NCI-H2196 treated with DMSO at 0.1 percent for 48 hours (cell line): ENCODE measurements at regions not wholly inside any gene's neighbourhood (a gene's known extent, or its start where the extent isn't known, plus 50 kb on each side); places are given as distances from the start of the nearest gene placed in this dataset.
A peak's percentile ranks its signal among the peaks of the same experiment; 100 is the strongest.
"Not testable (repeated sequence)": the region's sequence is repeated elsewhere in the genome, so short reads cannot be mapped to it uniquely, and the experiment has no call there.

Experiments used
- DNase-seq: peaks from one replicate; lab custom pipeline; 2025; ENCODE audit not compliant: unreplicated experiment; lab: John Stamatoyannopoulos, UW

- DNase-seq: no peak
Observed at GRCh38 chr6:109875973-109876372, 102.1 kb upstream of the GPR6 start.

GRCh38 chr6:109877028-109878004 is 100.8 kb upstream of the GPR6 start:
- no peak for DNase-seq

DNA sequence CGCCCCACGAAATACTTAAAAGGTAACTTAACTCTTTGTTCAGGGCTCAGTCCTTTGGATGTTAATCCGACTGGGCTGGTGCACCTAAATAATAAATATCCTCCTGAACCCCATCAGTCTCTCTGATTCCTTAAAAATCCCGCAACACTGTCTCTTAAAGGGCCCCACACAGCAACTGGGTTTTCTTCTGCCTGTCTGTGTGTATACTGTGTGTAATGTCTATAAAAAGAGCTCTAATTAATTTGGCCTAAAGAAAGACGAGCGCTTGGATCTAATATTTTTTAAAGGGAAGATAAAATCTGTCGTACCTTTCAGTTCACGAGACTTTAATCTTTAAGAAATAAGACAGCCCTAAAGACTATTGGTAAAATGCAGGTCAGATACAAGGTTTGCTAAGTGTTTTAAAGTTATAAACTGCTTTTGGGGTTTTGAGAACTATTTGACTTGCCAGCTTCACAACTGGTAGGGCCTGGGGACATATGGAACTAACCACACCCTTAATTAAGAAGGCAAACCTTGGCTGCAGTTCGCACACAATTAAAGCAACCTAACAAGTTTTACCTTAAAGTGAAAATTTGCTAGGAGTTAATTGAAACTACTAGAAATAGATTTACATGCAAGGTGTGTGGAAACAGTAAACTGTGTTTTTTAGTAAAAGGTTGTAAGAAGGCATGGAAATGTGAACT is 100.0 kb upstream of the GPR6 start:
- not testable (repeated sequence) for DNase-seq

- DNase-seq: not testable (repeated sequence)
Observed at GRCh38 chr6:109879081-109879480, 99.0 kb upstream of the GPR6 start.

GRCh38 chr6:109879521-109879920 is 98.6 kb upstream of the GPR6 start:
- no peak for DNase-seq

- not testable (repeated sequence) for DNase-seq
Observed at GRCh38 chr6:109881069-109881468, 97.0 kb upstream of the GPR6 start.

GRCh38 chr6:109881953-109882490 is 96.1 kb upstream of the GPR6 start:
- not testable (repeated sequence) for DNase-seq

GRCh38 chr6:109891924-109892323 is 86.2 kb upstream of the GPR6 start:
- DNase-seq: no peak

DNA sequence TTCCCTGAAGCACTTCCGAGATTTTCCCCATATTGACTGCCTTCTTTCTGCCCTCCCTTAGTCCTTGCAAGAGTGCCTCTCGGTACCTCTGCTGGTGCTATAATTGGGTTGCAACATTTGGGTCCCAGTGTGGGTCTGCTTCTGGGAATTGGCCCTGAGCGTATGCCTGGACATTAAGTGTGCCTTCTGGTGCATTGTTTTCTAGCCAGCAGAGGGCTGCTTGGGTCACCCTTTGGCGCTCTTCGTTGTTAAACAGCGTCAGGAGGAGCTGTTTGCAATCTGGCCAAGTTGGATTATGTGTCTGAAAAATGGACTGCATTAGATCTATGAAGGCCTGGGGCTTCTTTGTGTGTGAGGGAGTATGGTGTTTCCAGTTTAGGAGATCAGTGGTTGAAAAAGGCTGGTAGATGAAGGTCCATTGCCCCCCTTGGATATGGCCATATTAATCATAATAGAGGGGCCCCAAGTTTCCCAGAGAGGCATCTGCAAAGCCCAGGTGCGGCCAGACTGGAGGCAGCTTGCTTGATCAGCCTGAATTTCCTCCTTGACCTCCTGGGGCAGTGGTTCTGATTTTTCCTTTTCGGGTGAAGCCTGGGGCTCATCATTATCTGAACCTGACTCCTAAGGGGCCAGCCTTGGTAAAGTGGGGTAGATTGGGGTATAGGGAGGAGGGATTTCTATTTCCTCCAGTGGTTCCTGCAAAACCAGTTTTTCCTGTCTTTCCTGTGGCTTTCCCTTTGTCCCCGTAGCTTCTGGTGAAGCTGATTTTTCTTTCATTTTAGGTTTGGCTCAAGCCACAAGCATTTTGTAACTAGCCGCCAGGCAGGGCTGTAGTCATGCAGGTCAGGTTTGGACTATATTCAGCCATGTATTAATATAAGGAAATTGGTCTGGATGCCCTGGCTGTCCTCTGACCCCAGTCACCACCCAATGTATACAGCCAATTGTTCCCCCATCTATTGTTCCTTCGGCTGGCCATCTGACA is 85.4 kb upstream of the GPR6 start:
- DNase-seq: peak; percentile 72

DNA sequence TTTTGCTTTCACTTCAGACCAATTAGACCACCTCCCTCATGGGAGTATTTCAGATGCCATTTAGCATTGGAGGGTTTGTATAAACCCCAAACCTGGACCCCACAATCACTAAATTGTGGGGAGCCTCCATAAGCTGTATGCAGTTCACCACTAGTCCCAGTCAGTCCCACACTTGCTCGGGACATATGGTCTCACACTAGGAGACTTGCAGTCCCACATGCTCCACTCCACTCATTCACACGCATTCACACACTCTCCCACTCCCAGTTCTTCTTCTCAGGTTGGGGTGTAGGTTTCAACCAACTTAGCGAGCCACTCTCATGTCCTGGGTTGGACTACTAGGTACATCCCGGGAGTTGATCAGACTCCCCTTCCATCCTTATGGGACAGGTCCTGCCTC is 84.5 kb upstream of the GPR6 start:
- no peak for DNase-seq

DNA sequence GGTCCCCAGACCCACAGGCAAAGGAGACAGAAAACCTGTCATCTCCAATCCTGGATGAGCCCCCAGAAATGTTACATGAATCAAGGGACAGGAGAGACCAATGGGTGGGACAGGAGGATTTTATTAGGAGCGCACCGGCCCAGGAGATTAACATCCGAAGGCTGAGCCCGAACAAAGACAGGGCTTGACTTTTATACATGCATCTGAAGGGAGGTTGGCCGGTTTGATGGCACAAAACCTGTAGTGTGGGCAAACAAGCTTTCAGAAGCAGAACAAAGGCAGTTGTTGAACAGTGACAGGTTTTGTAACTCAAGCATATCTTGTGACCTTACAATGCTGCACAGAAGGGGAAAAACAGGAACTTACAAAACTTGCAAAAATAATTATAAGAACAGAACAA is 83.9 kb upstream of the GPR6 start:
- DNase-seq: no peak

- DNase-seq: no peak
Observed at GRCh38 chr6:109896341-109896740, 81.8 kb upstream of the GPR6 start.

GRCh38 chr6:109897025-109897424 is 81.1 kb upstream of the GPR6 start:
- DNase-seq: no peak

GRCh38 chr6:109897561-109898080 is 80.5 kb upstream of the GPR6 start:
- no peak for DNase-seq

DNA sequence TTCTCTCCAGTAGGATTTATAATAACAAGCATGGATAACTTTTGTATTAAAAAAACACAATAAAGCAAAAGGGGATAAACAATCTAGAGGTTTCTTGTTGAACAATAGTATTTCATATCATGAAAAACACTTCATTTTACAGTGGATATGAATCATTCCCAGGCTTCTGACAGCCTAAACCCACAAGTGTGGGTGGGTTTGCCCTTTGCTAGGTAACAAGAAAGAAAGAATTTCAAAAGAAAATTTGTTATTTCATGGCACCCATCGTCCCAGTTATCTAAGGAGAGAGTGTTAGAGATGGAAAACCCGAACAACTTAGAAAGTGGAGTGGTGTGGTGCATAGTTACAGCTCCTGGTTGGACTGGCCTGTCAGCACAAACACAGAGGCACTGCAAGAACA is 76.1 kb upstream of the GPR6 start:
- DNase-seq: no peak

DNA sequence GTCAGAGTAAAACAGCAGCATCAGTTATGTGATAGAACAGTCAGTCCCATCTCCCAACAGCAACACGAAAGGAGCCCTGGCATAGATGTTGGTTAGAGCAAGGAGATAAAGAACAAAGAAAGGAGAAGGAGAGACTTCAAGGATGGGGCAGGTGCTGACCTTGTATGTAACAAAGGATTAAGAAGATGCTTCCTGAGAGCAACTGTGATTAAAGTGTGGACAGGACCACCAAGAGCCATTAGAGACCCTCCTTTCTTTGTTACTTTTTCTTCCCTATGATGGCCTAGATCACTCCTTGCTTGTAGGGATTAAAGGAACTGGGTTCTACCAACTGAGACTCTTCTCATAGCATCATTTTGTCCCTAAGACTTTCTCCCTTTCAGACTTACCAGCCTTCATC is 75.2 kb upstream of the GPR6 start:
- no peak for DNase-seq

- no peak for DNase-seq
Observed at GRCh38 chr6:109910571-109910970, 67.5 kb upstream of the GPR6 start.

GRCh38 chr6:109912118-109912517 is 66.0 kb upstream of the GPR6 start:
- no peak for DNase-seq

DNA sequence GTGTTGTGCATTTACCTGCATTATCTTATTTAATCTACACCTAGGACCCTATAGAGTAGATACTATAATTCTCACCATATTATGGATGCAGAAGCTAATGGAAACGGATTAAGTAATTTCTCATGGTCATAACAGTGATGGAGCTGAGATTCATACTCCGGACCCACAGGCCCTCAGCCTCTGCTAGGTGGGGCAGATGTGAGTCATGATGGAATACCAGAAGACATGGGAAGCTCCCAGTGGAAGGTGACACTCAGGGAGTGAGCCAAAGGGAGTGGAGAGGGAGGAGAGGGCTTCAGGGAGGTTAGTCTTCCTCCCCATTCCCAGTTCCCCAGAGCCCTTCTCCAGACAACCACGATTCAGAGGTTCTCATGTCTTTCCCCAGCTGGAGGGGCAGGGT is 65.2 kb upstream of the GPR6 start:
- DNase-seq: no peak

GRCh38 chr6:109915748-109916147 is 62.4 kb upstream of the GPR6 start:
- DNase-seq: not testable (repeated sequence)
